HEK293 (cell line): ENCODE measurements at regions not wholly inside any gene's neighbourhood (a gene's known extent, or its start where the extent isn't known, plus 50 kb on each side); places are given as distances from the start of the nearest gene placed in this dataset.

Source experiments
- KLF9 ChIP-seq: fragments of 450-650 bp; formaldehyde crosslinking; IDR thresholded peaks from 2 replicates; pipeline ENCODE4 v1.5.1; 2016; ENCODE audit warnings: missing biosample characterization, missing genetic modification characterization, low read depth
- YY1 ChIP-seq: fragments of 450-650 bp; formaldehyde crosslinking; IDR thresholded peaks from 2 replicates; pipeline ENCODE4 v1.5.1; 2018; ENCODE audit warnings: missing biosample characterization, missing genetic modification characterization
- ZBTB1 ChIP-seq: fragments of 450-650 bp; formaldehyde crosslinking; IDR thresholded peaks from 2 replicates; pipeline ENCODE4 v1.5.1; 2016; ENCODE audit warnings: missing biosample characterization, missing genetic modification characterization
- ZBTB8A ChIP-seq: fragments of 450-650 bp; formaldehyde crosslinking; IDR thresholded peaks from 2 replicates; pipeline ENCODE4 v1.5.1; 2016; ENCODE audit warnings: missing biosample characterization, missing genetic modification characterization
- ZNF324 ChIP-seq: fragments of 450-650 bp; formaldehyde crosslinking; IDR thresholded peaks from 2 replicates; pipeline ENCODE4 v1.5.1; 2016; ENCODE audit warnings: missing biosample characterization, missing genetic modification characterization
- ZNF341 ChIP-seq: fragments of 450-650 bp; formaldehyde crosslinking; IDR thresholded peaks from 2 replicates; pipeline ENCODE4; 2016; ENCODE audit warnings: low read depth, missing biosample characterization, missing genetic modification characterization
- ZNF433 ChIP-seq: fragments of 450-650 bp; formaldehyde crosslinking; IDR thresholded peaks from 2 replicates; pipeline ENCODE4 v1.5.1; 2016; ENCODE audit warnings: missing biosample characterization, missing genetic modification characterization, low read depth
- ZNF449 ChIP-seq: fragments of 450-650 bp; formaldehyde crosslinking; IDR thresholded peaks from 2 replicates; pipeline ENCODE4 v1.5.1; 2017; ENCODE audit warnings: missing biosample characterization, mild to moderate bottlenecking, missing genetic modification characterization, moderate library complexity
- ZNF549 ChIP-seq: fragments of 450-650 bp; IDR thresholded peaks from 2 replicates; pipeline ENCODE4 v1.5.1; 2018; ENCODE audit warnings: missing biosample characterization, missing genetic modification characterization, mild to moderate bottlenecking, inconsistent platforms, moderate library complexity
- ZNF660 ChIP-seq: fragments of 450-650 bp; IDR thresholded peaks from 2 replicates; pipeline ENCODE4 v1.5.1; 2018; ENCODE audit warnings: missing biosample characterization, mild to moderate bottlenecking, missing genetic modification characterization
- TF ChIP-seq, protein P1 (sequence below): fragments of 450-650 bp; formaldehyde crosslinking; IDR thresholded peaks from 2 replicates; pipeline ENCODE4 v1.5.1; 2016; ENCODE audit warnings: missing biosample characterization, missing genetic modification characterization
- TF ChIP-seq, protein P2 (sequence below): IDR thresholded peaks from 2 replicates; pipeline ENCODE4 v1.6.1; 2011; ENCODE audit warnings: mild to moderate bottlenecking, low read depth, low read length, borderline replicate concordance
- TF ChIP-seq, protein P3 (sequence below): fragments of 450-650 bp; formaldehyde crosslinking; IDR thresholded peaks from 2 replicates; pipeline ENCODE4 v1.5.1; 2016; ENCODE audit warnings: missing biosample characterization, missing genetic modification characterization

DNA sequence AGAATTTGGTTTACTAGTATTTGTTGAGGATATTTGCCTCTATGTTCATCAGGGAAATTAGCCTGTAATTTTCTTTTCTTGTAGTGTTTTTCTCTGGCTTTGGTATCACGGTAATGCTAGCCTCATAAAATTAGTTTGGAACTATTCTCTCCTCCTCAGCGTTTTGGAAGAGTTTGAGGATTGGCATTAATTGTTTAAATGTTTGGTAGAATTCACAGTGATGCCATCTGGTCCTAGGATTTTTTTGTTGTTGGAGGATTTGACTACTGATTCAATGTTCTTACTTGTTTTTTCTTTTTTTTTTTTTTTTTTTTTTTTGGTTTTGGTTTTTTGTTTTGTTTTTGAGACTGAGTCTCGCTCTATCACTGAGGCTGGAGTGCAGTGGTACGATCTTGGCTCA, 156.2 kb upstream of the BTBD3 start:
- TF ChIP-seq ZBTB8A (no peak), ZNF324 (tag by site-specific recombination) (no peak), ZNF549 (tag by site-specific recombination) (no peak), YY1 (tag by site-specific recombination) (no peak), ZNF449 (tag by site-specific recombination) (no peak), ZNF660 (tag by site-specific recombination) (no peak), ZNF433 (no peak), ZNF341 (tag by site-specific recombination) (no peak), ZBTB1 (tag by site-specific recombination) (no peak), KLF9 (tag by site-specific recombination) (no peak)
- TF ChIP-seq, protein P1, sequence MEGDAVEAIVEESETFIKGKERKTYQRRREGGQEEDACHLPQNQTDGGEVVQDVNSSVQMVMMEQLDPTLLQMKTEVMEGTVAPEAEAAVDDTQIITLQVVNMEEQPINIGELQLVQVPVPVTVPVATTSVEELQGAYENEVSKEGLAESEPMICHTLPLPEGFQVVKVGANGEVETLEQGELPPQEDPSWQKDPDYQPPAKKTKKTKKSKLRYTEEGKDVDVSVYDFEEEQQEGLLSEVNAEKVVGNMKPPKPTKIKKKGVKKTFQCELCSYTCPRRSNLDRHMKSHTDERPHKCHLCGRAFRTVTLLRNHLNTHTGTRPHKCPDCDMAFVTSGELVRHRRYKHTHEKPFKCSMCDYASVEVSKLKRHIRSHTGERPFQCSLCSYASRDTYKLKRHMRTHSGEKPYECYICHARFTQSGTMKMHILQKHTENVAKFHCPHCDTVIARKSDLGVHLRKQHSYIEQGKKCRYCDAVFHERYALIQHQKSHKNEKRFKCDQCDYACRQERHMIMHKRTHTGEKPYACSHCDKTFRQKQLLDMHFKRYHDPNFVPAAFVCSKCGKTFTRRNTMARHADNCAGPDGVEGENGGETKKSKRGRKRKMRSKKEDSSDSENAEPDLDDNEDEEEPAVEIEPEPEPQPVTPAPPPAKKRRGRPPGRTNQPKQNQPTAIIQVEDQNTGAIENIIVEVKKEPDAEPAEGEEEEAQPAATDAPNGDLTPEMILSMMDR = no peak
- TF ChIP-seq, protein P2, sequence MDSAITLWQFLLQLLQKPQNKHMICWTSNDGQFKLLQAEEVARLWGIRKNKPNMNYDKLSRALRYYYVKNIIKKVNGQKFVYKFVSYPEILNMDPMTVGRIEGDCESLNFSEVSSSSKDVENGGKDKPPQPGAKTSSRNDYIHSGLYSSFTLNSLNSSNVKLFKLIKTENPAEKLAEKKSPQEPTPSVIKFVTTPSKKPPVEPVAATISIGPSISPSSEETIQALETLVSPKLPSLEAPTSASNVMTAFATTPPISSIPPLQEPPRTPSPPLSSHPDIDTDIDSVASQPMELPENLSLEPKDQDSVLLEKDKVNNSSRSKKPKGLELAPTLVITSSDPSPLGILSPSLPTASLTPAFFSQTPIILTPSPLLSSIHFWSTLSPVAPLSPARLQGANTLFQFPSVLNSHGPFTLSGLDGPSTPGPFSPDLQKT = no peak
- TF ChIP-seq, protein P3, sequence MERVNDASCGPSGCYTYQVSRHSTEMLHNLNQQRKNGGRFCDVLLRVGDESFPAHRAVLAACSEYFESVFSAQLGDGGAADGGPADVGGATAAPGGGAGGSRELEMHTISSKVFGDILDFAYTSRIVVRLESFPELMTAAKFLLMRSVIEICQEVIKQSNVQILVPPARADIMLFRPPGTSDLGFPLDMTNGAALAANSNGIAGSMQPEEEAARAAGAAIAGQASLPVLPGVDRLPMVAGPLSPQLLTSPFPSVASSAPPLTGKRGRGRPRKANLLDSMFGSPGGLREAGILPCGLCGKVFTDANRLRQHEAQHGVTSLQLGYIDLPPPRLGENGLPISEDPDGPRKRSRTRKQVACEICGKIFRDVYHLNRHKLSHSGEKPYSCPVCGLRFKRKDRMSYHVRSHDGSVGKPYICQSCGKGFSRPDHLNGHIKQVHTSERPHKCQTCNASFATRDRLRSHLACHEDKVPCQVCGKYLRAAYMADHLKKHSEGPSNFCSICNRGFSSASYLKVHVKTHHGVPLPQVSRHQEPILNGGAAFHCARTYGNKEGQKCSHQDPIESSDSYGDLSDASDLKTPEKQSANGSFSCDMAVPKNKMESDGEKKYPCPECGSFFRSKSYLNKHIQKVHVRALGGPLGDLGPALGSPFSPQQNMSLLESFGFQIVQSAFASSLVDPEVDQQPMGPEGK = no peak
